HepG2 (cell line): ENCODE measurements at regions not wholly inside any gene's neighbourhood (a gene's known extent, or its start where the extent isn't known, plus 50 kb on each side); places are given as distances from the start of the nearest gene placed in this dataset.

Source experiments
- ETV5 ChIP-seq: IDR thresholded peaks from 2 replicates; pipeline ENCODE4 v1.6.1; 2018; ENCODE audit warnings: missing biosample characterization, missing genetic modification reagents, inconsistent platforms, borderline replicate concordance
- KLF13 ChIP-seq: sonication (generic); formaldehyde crosslinking; IDR thresholded peaks from 2 replicates; pipeline ENCODE4 v1.4.0; 2020; ENCODE audit warnings: mild to moderate bottlenecking, missing genetic modification reagents
- NCOA1 ChIP-seq: sonication (generic); formaldehyde crosslinking; IDR thresholded peaks from 2 replicates; pipeline ENCODE4 v1.9.0; 2021; ENCODE audit warnings: missing genetic modification reagents
- NFE2L1 ChIP-seq: sonication (generic); formaldehyde crosslinking; IDR thresholded peaks from 2 replicates; pipeline ENCODE4 v1.4.0; 2020; ENCODE audit warnings: missing genetic modification reagents, mild to moderate bottlenecking, borderline replicate concordance
- NFIB ChIP-seq: sonication (generic); formaldehyde crosslinking; IDR thresholded peaks from 2 replicates; pipeline ENCODE4 v1.9.0; 2021; ENCODE audit warnings: missing genetic modification reagents, mild to moderate bottlenecking, borderline replicate concordance
- RARA ChIP-seq: IDR thresholded peaks from 2 replicates; pipeline ENCODE4 v1.6.1; 2016; ENCODE audit warnings: missing genetic modification reagents, missing compliant biosample characterization
- RFX3 ChIP-seq: IDR thresholded peaks from 2 replicates; pipeline ENCODE4 v1.6.1; 2016; ENCODE audit warnings: missing biosample characterization, missing genetic modification reagents
- SMC3 ChIP-seq: IDR thresholded peaks from 2 replicates; pipeline ENCODE4 v1.6.1; 2011; ENCODE audit warnings: low read length, improper control_type of control experiment
- ZBTB7A ChIP-seq: sonication (generic); formaldehyde crosslinking; IDR thresholded peaks from 2 replicates; pipeline ENCODE4 v1.8.0; 2022; ENCODE audit warnings: mild to moderate bottlenecking, missing genetic modification reagents
- ZNF232 ChIP-seq: sonication (generic); formaldehyde crosslinking; IDR thresholded peaks from 2 replicates; pipeline ENCODE4 v1.4.0; 2020; ENCODE audit warnings: missing genetic modification reagents, borderline replicate concordance
- ZNF615 ChIP-seq: sonication (generic); formaldehyde crosslinking; IDR thresholded peaks from 2 replicates; pipeline ENCODE4 v1.5.0; 2020; ENCODE audit warnings: mild to moderate bottlenecking, missing genetic modification reagents, borderline replicate concordance
- ZNF761 ChIP-seq: sonication (generic); formaldehyde crosslinking; conservative IDR thresholded peaks from 2 replicates; pipeline ENCODE4 v1.4.0; 2020; ENCODE audit warnings: mild to moderate bottlenecking, missing genetic modification reagents
- TF ChIP-seq, protein P1 (sequence below): sonication (generic); formaldehyde crosslinking; IDR thresholded peaks from 2 replicates; pipeline ENCODE4 v1.8.0; 2022; ENCODE audit warnings: missing genetic modification reagents, mild to moderate bottlenecking, inconsistent platforms, borderline replicate concordance
- TF ChIP-seq, protein P2 (sequence below): sonication (generic); formaldehyde crosslinking; IDR thresholded peaks from 2 replicates; pipeline ENCODE4 v1.5.1; 2020; ENCODE audit warnings: missing genetic modification reagents, mild to moderate bottlenecking, borderline replicate concordance
- TF ChIP-seq, protein P3 (sequence below): sonication (generic); formaldehyde crosslinking; conservative IDR thresholded peaks from 2 replicates; pipeline ENCODE4 v1.8.1; 2023; ENCODE audit warnings: missing genetic modification reagents
- TF ChIP-seq, protein P4 (sequence below): sonication (generic); formaldehyde crosslinking; IDR thresholded peaks from 2 replicates; pipeline ENCODE4 v1.5.0; 2020; ENCODE audit warnings: mild to moderate bottlenecking, missing genetic modification reagents
- TF ChIP-seq, protein P5 (sequence below): sonication (generic); formaldehyde crosslinking; IDR thresholded peaks from 2 replicates; pipeline ENCODE4 v1.5.0; 2020; ENCODE audit warnings: mild to moderate bottlenecking, missing genetic modification reagents, borderline replicate concordance
- TF ChIP-seq, protein P6 (sequence below): sonication (generic); formaldehyde crosslinking; IDR thresholded peaks from 2 replicates; pipeline ENCODE4; 2020; ENCODE audit warnings: missing genetic modification reagents, mild to moderate bottlenecking, borderline replicate concordance

DNA sequence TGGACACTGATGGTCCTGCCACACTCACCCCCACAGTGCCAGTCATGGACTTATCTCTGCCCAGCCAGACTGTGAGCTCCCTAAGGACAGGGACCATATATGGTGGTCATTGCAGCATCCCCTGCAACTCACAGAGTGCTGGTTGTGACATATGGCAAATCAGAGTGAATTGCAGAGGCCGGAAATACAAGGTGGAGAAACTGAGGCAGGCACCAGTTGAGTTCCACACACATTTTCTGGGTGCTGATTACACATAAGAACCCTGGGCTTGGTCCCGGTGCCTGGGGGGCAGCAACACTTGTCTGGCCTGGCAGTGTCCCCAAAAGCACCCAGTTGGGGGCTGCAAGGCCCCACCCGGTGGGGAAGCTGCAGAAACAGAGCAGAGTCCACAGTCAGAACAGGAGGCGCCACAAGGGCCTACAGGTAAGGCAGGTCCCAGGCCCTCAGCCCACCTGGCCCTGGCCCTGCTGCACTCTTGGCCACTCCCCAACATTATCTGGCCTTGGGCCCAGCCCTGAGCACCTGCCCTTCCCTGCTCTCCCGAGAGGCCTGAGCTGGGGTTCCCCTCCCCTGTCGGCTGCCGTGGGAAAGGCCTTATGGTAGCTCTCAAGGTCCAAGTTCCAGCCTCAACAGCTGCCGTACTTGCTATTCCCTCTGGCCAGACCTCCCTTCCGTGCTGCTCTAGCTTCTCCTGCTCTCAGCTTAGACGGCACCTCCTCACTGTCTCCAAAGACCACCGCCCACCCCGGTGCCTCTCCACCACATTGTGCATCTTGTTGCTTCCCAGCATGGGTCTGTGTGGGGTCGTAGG lies 140.8 kb upstream of the PTPN1 start (continued):
- TF ChIP-seq, protein P1, sequence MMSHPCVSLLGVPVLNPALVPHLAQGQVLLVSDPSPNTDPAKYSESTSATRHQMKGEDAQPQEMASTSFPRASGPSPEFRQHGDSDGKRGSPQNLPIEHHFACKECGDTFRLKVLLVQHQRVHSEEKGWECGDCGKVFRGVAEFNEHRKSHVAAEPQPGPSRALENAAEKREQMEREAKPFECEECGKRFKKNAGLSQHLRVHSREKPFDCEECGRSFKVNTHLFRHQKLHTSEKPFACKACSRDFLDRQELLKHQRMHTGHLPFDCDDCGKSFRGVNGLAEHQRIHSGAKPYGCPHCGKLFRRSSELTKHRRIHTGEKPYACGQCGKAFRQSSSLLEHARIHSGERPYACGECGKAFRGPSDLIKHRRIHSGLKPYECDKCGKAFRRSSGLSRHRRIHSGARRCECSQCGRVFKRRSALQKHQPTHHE (CRISPR knock-in tag) = no peak
- TF ChIP-seq ZNF232 (CRISPR knock-in tag) (0 out of 2 replicates have a peak, but pooled peaks have one; percentile 77), NFE2L1 (CRISPR knock-in tag) (no peak), SMC3 (0 out of 2 replicates have a peak, but pooled peaks have one; percentile 2), KLF13 (CRISPR knock-in tag) (no peak), RARA (CRISPR knock-in tag) (peak; percentile 75), ZNF761 (no peak), ZNF615 (CRISPR knock-in tag) (no peak), NFIB (CRISPR knock-in tag) (no peak), ZBTB7A (CRISPR knock-in tag) (no peak), RFX3 (no peak), NCOA1 (CRISPR knock-in tag) (0 out of 2 replicates have a peak, but pooled peaks have one; percentile 46), ETV5 (0 out of 2 replicates have a peak, but pooled peaks have one; percentile 29)
- TF ChIP-seq, protein P2, sequence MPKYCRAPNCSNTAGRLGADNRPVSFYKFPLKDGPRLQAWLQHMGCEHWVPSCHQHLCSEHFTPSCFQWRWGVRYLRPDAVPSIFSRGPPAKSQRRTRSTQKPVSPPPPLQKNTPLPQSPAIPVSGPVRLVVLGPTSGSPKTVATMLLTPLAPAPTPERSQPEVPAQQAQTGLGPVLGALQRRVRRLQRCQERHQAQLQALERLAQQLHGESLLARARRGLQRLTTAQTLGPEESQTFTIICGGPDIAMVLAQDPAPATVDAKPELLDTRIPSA = no peak
- TF ChIP-seq, protein P3, sequence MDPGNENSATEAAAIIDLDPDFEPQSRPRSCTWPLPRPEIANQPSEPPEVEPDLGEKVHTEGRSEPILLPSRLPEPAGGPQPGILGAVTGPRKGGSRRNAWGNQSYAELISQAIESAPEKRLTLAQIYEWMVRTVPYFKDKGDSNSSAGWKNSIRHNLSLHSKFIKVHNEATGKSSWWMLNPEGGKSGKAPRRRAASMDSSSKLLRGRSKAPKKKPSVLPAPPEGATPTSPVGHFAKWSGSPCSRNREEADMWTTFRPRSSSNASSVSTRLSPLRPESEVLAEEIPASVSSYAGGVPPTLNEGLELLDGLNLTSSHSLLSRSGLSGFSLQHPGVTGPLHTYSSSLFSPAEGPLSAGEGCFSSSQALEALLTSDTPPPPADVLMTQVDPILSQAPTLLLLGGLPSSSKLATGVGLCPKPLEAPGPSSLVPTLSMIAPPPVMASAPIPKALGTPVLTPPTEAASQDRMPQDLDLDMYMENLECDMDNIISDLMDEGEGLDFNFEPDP (CRISPR knock-in tag) = peak; percentile 92; the same call in 1 of the 2 replicates
- TF ChIP-seq, protein P4, sequence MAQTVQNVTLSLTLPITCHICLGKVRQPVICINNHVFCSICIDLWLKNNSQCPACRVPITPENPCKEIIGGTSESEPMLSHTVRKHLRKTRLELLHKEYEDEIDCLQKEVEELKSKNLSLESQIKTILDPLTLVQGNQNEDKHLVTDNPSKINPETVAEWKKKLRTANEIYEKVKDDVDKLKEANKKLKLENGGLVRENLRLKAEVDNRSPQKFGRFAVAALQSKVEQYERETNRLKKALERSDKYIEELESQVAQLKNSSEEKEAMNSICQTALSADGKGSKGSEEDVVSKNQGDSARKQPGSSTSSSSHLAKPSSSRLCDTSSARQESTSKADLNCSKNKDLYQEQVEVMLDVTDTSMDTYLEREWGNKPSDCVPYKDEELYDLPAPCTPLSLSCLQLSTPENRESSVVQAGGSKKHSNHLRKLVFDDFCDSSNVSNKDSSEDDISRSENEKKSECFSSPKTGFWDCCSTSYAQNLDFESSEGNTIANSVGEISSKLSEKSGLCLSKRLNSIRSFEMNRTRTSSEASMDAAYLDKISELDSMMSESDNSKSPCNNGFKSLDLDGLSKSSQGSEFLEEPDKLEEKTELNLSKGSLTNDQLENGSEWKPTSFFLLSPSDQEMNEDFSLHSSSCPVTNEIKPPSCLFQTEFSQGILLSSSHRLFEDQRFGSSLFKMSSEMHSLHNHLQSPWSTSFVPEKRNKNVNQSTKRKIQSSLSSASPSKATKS (CRISPR knock-in tag) = no peak
- TF ChIP-seq, protein P5, sequence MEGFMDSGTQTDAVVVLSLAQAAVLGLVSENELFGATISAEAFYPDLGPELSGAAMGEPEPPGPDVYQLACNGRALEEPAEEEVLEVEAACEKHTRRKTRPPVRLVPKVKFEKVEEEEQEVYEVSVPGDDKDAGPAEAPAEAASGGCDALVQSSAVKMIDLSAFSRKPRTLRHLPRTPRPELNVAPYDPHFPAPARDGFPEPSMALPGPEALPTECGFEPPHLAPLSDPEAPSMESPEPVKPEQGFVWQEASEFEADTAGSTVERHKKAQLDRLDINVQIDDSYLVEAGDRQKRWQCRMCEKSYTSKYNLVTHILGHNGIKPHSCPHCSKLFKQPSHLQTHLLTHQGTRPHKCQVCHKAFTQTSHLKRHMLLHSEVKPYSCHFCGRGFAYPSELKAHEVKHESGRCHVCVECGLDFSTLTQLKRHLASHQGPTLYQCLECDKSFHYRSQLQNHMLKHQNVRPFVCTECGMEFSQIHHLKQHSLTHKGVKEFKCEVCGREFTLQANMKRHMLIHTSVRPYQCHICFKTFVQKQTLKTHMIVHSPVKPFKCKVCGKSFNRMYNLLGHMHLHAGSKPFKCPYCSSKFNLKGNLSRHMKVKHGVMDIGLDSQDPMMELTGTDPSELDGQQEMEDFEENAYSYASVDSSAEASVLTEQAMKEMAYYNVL (CRISPR knock-in tag) = no peak; the same call in 1 of the 2 replicates
- TF ChIP-seq, protein P6, sequence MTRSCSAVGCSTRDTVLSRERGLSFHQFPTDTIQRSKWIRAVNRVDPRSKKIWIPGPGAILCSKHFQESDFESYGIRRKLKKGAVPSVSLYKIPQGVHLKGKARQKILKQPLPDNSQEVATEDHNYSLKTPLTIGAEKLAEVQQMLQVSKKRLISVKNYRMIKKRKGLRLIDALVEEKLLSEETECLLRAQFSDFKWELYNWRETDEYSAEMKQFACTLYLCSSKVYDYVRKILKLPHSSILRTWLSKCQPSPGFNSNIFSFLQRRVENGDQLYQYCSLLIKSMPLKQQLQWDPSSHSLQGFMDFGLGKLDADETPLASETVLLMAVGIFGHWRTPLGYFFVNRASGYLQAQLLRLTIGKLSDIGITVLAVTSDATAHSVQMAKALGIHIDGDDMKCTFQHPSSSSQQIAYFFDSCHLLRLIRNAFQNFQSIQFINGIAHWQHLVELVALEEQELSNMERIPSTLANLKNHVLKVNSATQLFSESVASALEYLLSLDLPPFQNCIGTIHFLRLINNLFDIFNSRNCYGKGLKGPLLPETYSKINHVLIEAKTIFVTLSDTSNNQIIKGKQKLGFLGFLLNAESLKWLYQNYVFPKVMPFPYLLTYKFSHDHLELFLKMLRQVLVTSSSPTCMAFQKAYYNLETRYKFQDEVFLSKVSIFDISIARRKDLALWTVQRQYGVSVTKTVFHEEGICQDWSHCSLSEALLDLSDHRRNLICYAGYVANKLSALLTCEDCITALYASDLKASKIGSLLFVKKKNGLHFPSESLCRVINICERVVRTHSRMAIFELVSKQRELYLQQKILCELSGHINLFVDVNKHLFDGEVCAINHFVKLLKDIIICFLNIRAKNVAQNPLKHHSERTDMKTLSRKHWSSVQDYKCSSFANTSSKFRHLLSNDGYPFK (CRISPR knock-in tag) = peak; percentile 60; the same call in 1 of the 2 replicates
